ENCODE measurements at regions not wholly inside any gene's neighbourhood (a gene's known extent, or its start where the extent isn't known, plus 50 kb on each side); places are given as distances from the start of the nearest gene placed in this dataset.
"Not testable (repeated sequence)": the region's sequence is repeated elsewhere in the genome, so short reads cannot be mapped to it uniquely, and the experiment has no call there.

DNA sequence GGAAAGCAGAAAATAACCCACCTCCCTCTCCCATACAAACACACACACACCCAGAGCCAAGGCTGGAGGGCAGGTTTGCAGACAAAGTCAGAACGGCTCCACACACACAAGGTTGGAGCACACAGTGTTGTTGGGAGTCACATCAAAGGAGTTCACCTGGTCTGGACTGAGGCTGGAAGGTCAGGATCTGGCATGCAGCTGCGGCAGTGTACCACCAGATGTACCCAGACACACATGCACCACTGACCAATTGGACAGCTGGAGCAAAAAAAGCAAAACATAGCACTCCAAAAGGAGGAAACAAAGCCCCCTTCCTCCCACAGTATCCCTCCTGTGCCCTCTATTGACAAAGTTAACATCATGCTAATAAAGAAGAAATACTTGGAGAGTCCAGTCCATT is 94.6 kb upstream of the KIF2A start:
- H3K9me3 ChIP-seq, result no peaks in the 10 kb centered on the region
- intact Hi-C loops (cut with DNase I; ENCODE audit: low total_unique reads), result no loop called here
- H3K4me3 ChIP-seq, result no peak overlapping the region
- in situ Hi-C loops (cut with MboI; ENCODE audit: low sequenced_read_pairs in 4 of 4), result loop anchor here in 3 of 4 donors (10.0 kb wide), 1 partner anchor 143 kb away; no protein-coding TSS in a partner anchor
- H3K36me3 ChIP-seq, result no peaks in the 10 kb centered on the region
- H3K4me1 ChIP-seq, result no peaks in the 10 kb centered on the region
- ATAC-seq (no peak), DNase-seq (no peak)
- H3K27me3 ChIP-seq, result no peaks in the 10 kb centered on the region
- no peak overlapping the region for H3K27ac ChIP-seq
- TF ChIP-seq, protein P1, sequence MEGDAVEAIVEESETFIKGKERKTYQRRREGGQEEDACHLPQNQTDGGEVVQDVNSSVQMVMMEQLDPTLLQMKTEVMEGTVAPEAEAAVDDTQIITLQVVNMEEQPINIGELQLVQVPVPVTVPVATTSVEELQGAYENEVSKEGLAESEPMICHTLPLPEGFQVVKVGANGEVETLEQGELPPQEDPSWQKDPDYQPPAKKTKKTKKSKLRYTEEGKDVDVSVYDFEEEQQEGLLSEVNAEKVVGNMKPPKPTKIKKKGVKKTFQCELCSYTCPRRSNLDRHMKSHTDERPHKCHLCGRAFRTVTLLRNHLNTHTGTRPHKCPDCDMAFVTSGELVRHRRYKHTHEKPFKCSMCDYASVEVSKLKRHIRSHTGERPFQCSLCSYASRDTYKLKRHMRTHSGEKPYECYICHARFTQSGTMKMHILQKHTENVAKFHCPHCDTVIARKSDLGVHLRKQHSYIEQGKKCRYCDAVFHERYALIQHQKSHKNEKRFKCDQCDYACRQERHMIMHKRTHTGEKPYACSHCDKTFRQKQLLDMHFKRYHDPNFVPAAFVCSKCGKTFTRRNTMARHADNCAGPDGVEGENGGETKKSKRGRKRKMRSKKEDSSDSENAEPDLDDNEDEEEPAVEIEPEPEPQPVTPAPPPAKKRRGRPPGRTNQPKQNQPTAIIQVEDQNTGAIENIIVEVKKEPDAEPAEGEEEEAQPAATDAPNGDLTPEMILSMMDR (IDR thresholded peaks at IDR 0.05 in 4 of 5, conservative IDR thresholded peaks at IDR 0.05 in 1 of 5), result no peak
- no peak for TF ChIP-seq POLR2A (IDR thresholded peaks at IDR 0.05)

DNA sequence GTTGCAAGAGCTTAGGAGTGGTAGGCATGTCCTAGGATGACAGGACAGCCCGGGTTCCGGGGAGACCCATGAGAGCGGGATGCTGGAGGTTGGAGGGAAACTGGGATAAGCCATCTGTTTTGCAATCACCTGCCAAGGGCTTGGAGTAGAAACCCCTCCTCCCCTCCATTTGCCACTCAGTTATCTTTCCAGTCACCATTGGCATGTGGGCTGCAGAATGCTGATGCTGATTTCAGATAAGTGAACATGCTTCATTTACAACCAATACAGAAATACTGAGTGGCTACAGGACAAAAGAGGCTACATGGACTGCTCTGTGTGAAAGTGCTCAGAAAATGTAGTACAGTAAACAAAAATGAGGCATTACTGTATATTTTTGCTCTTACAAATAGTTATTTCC is 93.4 kb upstream of the KIF2A start:
- ATAC-seq (no peak), DNase-seq (no peak)
- Histone ChIP-seq H3K36me3 (no peaks in the 10 kb centered on the region), H3K27me3 (no peaks in the 10 kb centered on the region), H3K27ac (no peak overlapping the region), H3K9me3 (no peaks in the 10 kb centered on the region), H3K4me1 (no peaks in the 10 kb centered on the region), H3K4me3 (no peak overlapping the region)
- intact Hi-C loops (cut with DNase I; ENCODE audit: low total_unique reads) (no loop called here), in situ Hi-C loops (cut with MboI; ENCODE audit: low sequenced_read_pairs in 4 of 4) (loop anchor here in 3 of 4 donors (10.0 kb wide), 1 partner anchor 142 kb away; no protein-coding TSS in a partner anchor)
- TF ChIP-seq, protein P1 (IDR thresholded peaks at IDR 0.05 in 4 of 5, conservative IDR thresholded peaks at IDR 0.05 in 1 of 5), result no peak
- TF ChIP-seq POLR2A (IDR thresholded peaks at IDR 0.05), result no peak

DNA sequence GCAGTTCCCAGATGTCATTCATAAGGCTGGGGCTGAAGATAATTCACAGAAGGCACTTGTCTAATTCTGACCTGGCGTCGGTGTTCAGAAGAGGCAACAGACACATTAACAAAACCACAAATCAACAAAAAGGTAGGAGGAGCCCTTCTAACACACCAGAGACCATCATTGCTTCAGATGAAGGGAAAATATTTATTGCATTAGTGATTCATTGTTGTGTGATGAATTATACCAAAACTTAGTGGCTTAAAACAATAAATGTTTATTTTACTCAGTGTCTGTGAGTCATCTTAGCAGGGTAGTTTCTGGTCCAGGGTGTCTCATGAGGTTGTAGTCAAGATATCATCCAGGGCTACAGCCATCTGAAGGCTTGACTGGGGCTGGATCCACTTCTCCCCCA is 91.3 kb upstream of the KIF2A start:
- Histone ChIP-seq H3K9me3 (no peaks in the 10 kb centered on the region), H3K4me3 (no peak overlapping the region), H3K4me1 (no peaks in the 10 kb centered on the region), H3K36me3 (no peaks in the 10 kb centered on the region), H3K27me3 (no peaks in the 10 kb centered on the region), H3K27ac (no peak overlapping the region)
- TF ChIP-seq, protein P1 (IDR thresholded peaks at IDR 0.05 in 4 of 5, conservative IDR thresholded peaks at IDR 0.05 in 1 of 5), result no peak
- TF ChIP-seq POLR2A (IDR thresholded peaks at IDR 0.05), result no peak
- intact Hi-C loops (cut with DNase I; ENCODE audit: low total_unique reads), result no loop called here
- no peak for DNase-seq
- no peak for ATAC-seq
- in situ Hi-C loops (cut with MboI; ENCODE audit: low sequenced_read_pairs in 4 of 4), result loop anchor here in 3 of 4 donors (10.0 kb wide), 1 partner anchor 140 kb away; no protein-coding TSS in a partner anchor

DNA sequence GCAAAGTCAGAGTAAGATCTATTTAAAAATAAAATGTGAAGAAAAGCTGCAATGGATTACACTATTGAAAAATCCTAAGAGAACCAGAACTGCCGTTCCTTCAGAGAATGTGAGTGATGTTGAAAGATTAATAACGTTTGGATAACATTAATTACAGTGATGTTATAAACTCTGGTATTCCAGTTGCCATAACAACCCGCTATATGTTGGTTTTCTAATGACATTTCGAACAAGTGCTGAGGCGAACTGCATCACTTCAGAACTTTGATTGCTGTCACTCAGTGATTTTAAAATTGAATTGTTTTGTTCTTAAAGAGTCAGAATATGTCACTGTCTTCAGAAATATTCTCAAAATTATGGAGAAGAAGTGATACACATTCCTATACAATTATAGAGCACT is 89.4 kb upstream of the KIF2A start:
- ATAC-seq; H3K9me3 ChIP-seq; H3K4me3 ChIP-seq; intact Hi-C loops (cut with DNase I; ENCODE audit: low total_unique reads); H3K27me3 ChIP-seq; H3K4me1 ChIP-seq; H3K36me3 ChIP-seq; DNase-seq; H3K27ac ChIP-seq: not testable (repeated sequence)
- in situ Hi-C loops (cut with MboI; ENCODE audit: low sequenced_read_pairs in 4 of 4), result loop anchor here in 3 of 4 donors (10.0 kb wide), 1 partner anchor 138 kb away; no protein-coding TSS in a partner anchor

- in situ Hi-C loops (cut with MboI; ENCODE audit: low sequenced_read_pairs in 4 of 4), result loop anchor here in 3 of 4 donors (10.0 kb wide), 1 partner anchor 138 kb away; no protein-coding TSS in a partner anchor
- intact Hi-C loops (cut with DNase I; ENCODE audit: low total_unique reads), result not testable (repeated sequence)
Observed at GRCh38 chr5:62217095-62217494, 88.9 kb upstream of the KIF2A start.

DNA sequence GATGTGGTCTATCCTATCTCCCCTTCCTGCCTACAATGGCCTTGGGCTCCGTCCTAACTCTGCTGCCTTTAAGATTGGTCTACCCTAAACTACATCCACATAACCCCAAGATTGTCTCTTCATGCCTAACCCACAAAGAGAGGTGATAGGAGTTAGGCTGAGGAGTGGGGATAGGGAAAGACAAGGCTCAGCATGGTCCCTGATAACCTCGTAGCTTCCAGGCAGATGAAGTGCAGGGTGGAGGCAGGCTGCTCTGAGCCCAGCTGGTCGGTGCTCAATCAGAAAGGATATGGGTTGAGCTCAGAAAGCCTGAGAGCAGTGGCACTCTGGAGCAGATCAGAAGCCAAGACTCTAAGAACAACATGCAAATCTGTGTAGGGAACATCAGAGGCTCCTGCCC is 87.1 kb upstream of the KIF2A start:
- intact Hi-C loops (cut with DNase I; ENCODE audit: low total_unique reads); H3K27me3 ChIP-seq; H3K27ac ChIP-seq; ATAC-seq; H3K9me3 ChIP-seq; DNase-seq; H3K4me1 ChIP-seq; H3K4me3 ChIP-seq; H3K36me3 ChIP-seq: not testable (repeated sequence)
- in situ Hi-C loops (cut with MboI; ENCODE audit: low sequenced_read_pairs in 4 of 4), result loop anchor here in 3 of 4 donors (10.0 kb wide), 1 partner anchor 136 kb away; no protein-coding TSS in a partner anchor

More at GRCh38 chr5:62217095-62217494, 88.9 kb upstream of the KIF2A start:
- H3K27ac ChIP-seq, H3K4me1 ChIP-seq, DNase-seq, H3K4me3 ChIP-seq, H3K27me3 ChIP-seq, ATAC-seq, H3K36me3 ChIP-seq, H3K9me3 ChIP-seq: not testable (repeated sequence)

- DNase-seq, H3K27ac ChIP-seq, H3K4me3 ChIP-seq, H3K9me3 ChIP-seq, H3K27me3 ChIP-seq, H3K36me3 ChIP-seq, H3K4me1 ChIP-seq, ATAC-seq: not testable (repeated sequence)
- in situ Hi-C loops (cut with MboI; ENCODE audit: low sequenced_read_pairs in 4 of 4) (loop anchor here in 1 of 4 donors (5.0 kb wide), 1 partner anchor 135 kb away; no protein-coding TSS in a partner anchor), intact Hi-C loops (cut with DNase I; ENCODE audit: low total_unique reads) (loop anchor here (5.0 kb wide), 1 partner anchor 130 kb away; no protein-coding TSS in a partner anchor)
Observed at GRCh38 chr5:62221881-62222280, 84.1 kb upstream of the KIF2A start.

DNA sequence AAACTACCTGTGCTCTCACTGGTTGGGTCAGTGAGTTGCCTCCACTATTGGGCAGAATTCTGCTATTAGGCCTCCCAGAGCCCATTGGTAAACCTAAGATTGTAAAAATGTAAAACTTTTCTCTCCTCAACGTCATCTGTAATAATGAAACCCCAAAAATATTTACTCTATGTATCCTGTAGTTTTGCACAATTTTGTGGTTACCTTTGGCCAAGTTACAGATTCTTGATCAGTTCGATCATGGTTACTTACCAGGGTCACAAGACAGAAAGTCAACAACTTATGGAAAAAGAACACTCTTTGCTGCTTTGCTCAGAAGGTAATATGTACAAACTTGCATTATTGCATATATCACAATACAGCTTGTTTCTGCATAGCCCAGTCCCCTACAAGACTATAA is 83.7 kb upstream of the KIF2A start:
- DNase-seq, H3K9me3 ChIP-seq, H3K27ac ChIP-seq, H3K4me3 ChIP-seq, H3K4me1 ChIP-seq, H3K36me3 ChIP-seq, H3K27me3 ChIP-seq, ATAC-seq: not testable (repeated sequence)
- intact Hi-C loops (cut with DNase I; ENCODE audit: low total_unique reads), result loop anchor here (5.0 kb wide), 1 partner anchor 130 kb away; no protein-coding TSS in a partner anchor
- in situ Hi-C loops (cut with MboI; ENCODE audit: low sequenced_read_pairs in 4 of 4), result loop anchor here in 1 of 4 donors (5.0 kb wide), 1 partner anchor 135 kb away; no protein-coding TSS in a partner anchor

All from gastrocnemius medialis (tissue), 4 donors.